GM18868 (cell line): ENCODE measurements at regions not wholly inside any gene's neighbourhood (a gene's known extent, or its start where the extent isn't known, plus 50 kb on each side); places are given as distances from the start of the nearest gene placed in this dataset.

Source experiments
- ATAC-seq: cut with Tn5 transposase; IDR thresholded peaks from one replicate; pipeline ENCODE4 v1.9.1; 2021; ENCODE audit warnings: mild to moderate bottlenecking, moderate library complexity; ENCODE audit not compliant: unreplicated experiment

- ATAC-seq, result no peak
These were observed 236.0 kb downstream of the IRF8 start for GRCh38 chr16:86134802-86135461.

- ATAC-seq, result no peak
These were observed 238.4 kb downstream of the IRF8 start for GRCh38 chr16:86137359-86137758.

GRCh38 chr16:86138121-86139085 lies 239.4 kb downstream of the IRF8 start:
- ATAC-seq, result no peak

GRCh38 chr16:86142801-86143236 lies 243.9 kb downstream of the IRF8 start:
- no peak for ATAC-seq

- ATAC-seq, result no peak
These were observed 244.7 kb downstream of the IRF8 start for GRCh38 chr16:86143666-86144065.

- ATAC-seq, result no peak
These were observed 246.7 kb downstream of the IRF8 start for GRCh38 chr16:86145669-86146068.

GRCh38 chr16:86150641-86151238 lies 251.8 kb downstream of the IRF8 start:
- no peak for ATAC-seq

- no peak for ATAC-seq
These were observed 252.4 kb downstream of the IRF8 start for GRCh38 chr16:86151239-86151851.

- no peak for ATAC-seq
These were observed 257.2 kb downstream of the IRF8 start for GRCh38 chr16:86156155-86156554.

GRCh38 chr16:86157616-86158247 lies 258.8 kb downstream of the IRF8 start:
- no peak for ATAC-seq

- ATAC-seq, result no peak
These were observed 259.9 kb downstream of the IRF8 start for GRCh38 chr16:86158688-86159360.

GRCh38 chr16:86165479-86165878 lies 266.5 kb downstream of the IRF8 start:
- ATAC-seq, result no peak

GRCh38 chr16:86166414-86166813 lies 267.5 kb downstream of the IRF8 start:
- ATAC-seq, result no peak

GRCh38 chr16:86167061-86167460 lies 268.1 kb downstream of the IRF8 start:
- no peak for ATAC-seq

GRCh38 chr16:86170720-86171119 lies 271.8 kb downstream of the IRF8 start:
- no peak for ATAC-seq

GRCh38 chr16:86171329-86171728 lies 272.4 kb downstream of the IRF8 start:
- no peak for ATAC-seq

- ATAC-seq, result no peak
These were observed 276.9 kb downstream of the IRF8 start for GRCh38 chr16:86175816-86176215.

GRCh38 chr16:86176462-86176861 lies 277.5 kb downstream of the IRF8 start:
- ATAC-seq, result no peak

GRCh38 chr16:86180244-86180643 lies 281.3 kb downstream of the IRF8 start:
- no peak for ATAC-seq

- ATAC-seq, result no peak
These were observed 281.8 kb downstream of the IRF8 start for GRCh38 chr16:86180780-86181179.
